Hematopoietic multipotent progenitor cell (in vitro differentiated cells): ENCODE measurements at regions not wholly inside any gene's neighbourhood (a gene's known extent, or its start where the extent isn't known, plus 50 kb on each side); places are given as distances from the start of the nearest gene placed in this dataset.

ENCODE experiments used
- DNase-seq, 3 donors: peaks; one replicate each; pipeline ENCODE4 v3.0.0-alpha.2; 2011 to 2015; ENCODE audit warnings: low read depth in 2 of 3, low spot score in 2 of 3

DNA sequence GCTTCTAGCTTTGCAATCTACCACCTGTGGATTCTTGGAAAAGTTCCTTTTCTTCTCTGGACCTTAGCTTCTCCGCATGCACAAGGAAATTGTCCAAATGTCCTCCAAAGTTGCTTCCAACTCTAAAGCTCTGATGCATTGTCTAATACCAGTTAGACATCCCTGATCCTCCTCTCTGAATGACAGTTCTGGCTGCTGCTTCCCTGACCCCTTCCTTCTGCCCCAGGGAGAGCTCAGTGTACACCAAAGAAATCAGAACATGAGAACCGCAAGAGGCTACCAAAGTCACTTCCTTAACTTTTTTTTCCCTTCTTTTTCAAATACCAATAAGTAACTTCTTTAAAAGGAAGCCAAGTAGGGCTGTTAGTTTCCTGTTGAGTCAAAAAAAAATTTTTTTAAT is 79.7 kb upstream of the CES5A start:
- DNase-seq, result no peak

DNA sequence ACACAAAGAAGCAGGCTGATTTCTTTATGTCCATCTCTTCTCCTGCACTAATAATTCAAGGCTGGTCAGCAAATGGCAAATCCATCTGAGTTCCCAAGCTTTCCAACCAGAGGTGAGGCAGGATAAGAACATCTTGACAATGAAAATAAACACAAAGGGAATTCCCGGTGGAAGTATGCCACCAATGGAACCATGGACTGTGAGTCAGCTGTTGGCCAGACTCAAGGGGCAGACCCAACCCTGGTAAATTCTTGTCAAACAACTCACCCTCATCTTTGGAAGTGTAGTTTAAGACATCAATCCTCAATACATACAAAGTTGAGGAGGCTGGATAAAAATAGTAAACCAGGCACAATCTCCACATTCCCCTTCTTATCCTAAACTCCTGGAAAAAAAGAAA is 74.3 kb upstream of the CES5A start:
- no peak for DNase-seq

DNA sequence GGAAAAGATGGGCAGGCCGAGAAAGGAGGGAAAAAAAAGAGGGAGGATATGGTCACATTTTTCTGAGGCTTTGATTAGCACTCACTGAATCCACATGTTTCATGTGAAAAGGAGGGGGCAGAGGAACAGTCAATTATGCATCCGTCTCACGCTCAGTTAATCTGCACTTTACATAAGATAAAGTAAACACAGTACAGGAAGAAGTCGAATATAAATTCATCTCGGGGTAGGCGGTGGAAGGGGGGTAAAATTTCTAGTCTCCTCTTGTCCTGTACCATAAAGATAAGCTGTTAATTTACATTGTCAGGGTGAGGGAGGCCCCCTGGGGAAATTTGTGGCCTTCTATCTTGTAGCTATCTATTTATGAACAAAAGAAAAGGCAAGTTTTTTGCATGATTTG is 73.1 kb upstream of the CES5A start:
- DNase-seq, result peak in 2 of 3 donors; percentile 5 to 14

DNA sequence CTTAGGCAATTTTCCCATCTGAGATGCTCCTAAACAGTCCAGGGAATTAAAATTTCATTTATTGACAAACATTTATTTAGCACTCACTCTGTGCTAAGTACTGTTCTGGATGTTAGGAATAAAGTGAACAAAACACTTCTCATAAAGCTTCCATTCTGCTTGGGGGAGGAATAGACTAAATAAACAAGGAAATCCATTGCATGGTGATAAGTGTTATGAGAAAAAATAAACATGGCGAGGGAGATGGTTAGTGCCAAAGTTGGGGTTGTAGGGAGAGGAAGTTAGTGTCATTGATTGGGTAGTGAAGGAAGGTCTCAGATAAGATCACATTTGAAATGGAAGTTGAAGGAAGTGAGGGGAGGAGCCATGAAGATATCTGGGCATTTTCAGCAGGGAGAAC is 72.2 kb upstream of the CES5A start:
- no peak for DNase-seq

DNA sequence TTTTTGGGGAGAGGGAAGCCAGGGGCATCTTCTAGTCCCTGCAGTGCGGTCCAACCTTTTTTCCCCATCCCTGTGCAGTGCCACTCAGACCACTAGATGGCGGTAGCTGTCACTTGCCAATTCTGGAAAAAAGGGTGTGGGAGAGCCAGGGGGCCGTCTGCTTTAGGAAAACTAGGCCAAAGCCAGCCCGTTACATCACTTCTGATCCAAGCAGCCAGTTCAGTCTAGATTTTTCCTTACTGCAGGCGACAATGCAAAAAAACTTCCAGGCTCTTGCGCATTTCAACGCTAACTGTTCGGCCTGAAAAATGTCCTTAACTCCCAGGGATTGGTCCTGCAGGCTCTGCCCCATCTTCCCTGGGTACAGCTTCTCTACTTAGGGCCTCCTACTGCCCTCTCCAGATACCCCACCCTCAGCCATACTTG is 69.2 kb upstream of the CES5A start:
- DNase-seq, result peak; percentile 16 to 66 (median 21)

GRCh38 chr16:55943267-55943666 is 68.1 kb upstream of the CES5A start:
- no peak for DNase-seq

DNA sequence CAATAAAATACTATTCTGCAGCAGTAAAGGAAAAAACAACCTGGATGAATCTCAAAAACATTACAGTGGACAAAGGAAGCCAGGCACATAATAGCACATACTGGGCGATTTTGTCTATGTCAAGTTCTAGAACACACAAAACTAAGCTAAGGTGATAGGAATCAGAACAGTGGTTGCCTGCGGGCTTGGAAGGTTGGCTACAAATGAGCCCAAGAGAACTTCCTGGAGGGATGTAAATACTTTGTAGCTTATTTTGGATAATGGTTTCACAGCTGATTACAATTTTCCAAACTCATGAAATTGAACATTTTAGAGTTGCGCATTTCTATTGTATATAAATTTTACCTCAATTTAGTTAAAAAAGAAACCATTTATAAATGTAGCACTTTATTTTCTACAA is 67.6 kb upstream of the CES5A start:
- DNase-seq, result no peak

DNA sequence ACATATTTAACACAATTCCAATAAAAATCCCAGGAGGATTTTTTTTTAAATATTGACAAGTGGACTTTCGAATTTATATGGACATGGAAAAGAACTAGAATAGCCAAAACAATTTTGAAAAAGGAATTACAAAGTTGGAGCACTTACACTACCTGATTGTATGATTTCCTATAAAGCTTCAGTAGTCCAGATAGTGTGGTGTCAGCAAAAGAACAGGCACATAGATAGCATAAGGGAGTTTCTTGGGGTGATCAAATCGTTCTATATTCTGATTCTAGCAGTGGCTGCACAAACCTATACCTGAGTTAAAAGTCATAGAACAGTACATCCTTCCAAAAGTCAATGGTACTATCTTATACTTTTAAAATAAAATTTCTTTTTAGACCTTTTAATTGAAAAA is 66.4 kb upstream of the CES5A start:
- no peak for DNase-seq

- DNase-seq, result no peak
Observed at GRCh38 chr16:55938126-55938525, 63.0 kb upstream of the CES5A start.

GRCh38 chr16:55933038-55933437 is 57.9 kb upstream of the CES5A start:
- no peak for DNase-seq

DNA sequence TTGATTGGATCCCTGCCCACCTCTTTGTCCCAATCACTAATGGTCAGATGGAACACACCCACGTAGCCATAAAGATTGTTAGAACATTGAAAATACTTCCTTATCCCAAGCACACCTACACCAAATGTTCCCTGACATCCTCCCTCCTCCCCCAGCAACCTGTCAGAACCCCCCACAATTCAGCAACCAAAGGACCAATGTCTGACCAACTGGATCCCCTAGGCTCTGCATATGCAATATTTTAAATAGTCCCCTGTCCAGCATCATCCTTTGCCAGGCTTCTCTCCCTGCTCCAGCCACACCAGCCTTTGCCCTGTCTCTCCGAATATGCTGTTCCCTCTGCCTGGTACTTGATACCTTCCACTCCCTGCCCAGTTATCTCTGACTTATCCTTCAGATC is 54.9 kb upstream of the CES5A start:
- DNase-seq, result no peak

- no peak for DNase-seq
Observed at GRCh38 chr16:55929181-55929580, 54.0 kb upstream of the CES5A start.

- DNase-seq, result no peak
Observed at GRCh38 chr16:55925242-55925641, 50.1 kb upstream of the CES5A start.
